ENCODE measurements at regions not wholly inside any gene's neighbourhood (a gene's known extent, or its start where the extent isn't known, plus 50 kb on each side); places are given as distances from the start of the nearest gene placed in this dataset.

DNA sequence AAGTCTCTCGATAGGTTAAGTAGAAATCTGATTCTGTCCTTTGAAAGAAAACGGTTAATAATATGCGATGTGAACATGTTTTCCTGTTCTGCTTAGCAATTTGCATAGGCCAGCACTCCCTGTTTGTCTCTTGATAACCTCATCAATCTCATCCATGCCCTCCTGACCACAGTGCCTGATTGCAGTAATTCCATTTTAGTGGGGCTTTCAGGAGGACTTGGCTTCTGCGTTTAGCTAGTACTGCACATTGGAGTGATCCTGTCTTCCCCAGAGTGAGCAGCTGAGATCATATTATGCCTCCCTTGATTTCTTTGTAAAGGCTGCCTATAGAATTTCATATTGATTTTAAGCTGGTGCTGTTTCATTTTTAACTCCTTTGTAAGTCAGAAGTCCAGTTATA lies 335.9 kb upstream of the ISL1 start:
- no peak overlapping the region for H3K14ac ChIP-seq (ENCODE audit: insufficient read depth, low read length)
- no peak overlapping the region for H2BK120ac ChIP-seq (ENCODE audit: low read depth, low read length, poor library complexity, severe bottlenecking)
- no peak overlapping the region for H3K4ac ChIP-seq (ENCODE audit: low read depth, low read length)
- Mint-ChIP-seq H3K4me3 (no peak overlapping the region), H3K27me3 (ENCODE audit: low read depth) (no peaks in the 10 kb centered on the region; the same call in 1 of the 2 replicates), H3K4me1 (peaks cover 4% of the 10 kb centered on the region in 2 experiments; a peak in 3 of 4 replicates), H3K36me3 (ENCODE audit: insufficient read depth in 1 of 3, low read depth in 3 of 3) (no peaks in the 10 kb centered on the region; a peak in 1 of 7 replicates), H3K9me3 (no peaks in the 10 kb centered on the region), H3K27ac (no peak overlapping the region)
- no peak for DNase-seq
- no peak overlapping the region for H2BK12ac ChIP-seq (ENCODE audit: insufficient read length, low read depth, low read length)
- H3K27ac ChIP-seq (ENCODE audit: insufficient read length, low read depth, low read length): no peak overlapping the region
- H3K79me1 ChIP-seq (ENCODE audit: insufficient read depth, low read depth, low read length, poor library complexity, severe bottlenecking): no peaks in the 10 kb centered on the region
- no peak overlapping the region for H2AK5ac ChIP-seq (ENCODE audit: insufficient read length, low read length)
- no peak overlapping the region for H3K4me2 ChIP-seq (ENCODE audit: insufficient read depth, insufficient read length, low read length)
- no peak overlapping the region for H3K56ac ChIP-seq (ENCODE audit: insufficient read length, low read depth, low read length)
- H4K91ac ChIP-seq (ENCODE audit: insufficient read length, low read depth, low read length): no peak overlapping the region
- no peaks in the 10 kb centered on the region for H3K27me3 ChIP-seq (ENCODE audit: insufficient read depth, low read length)
- no peak overlapping the region for H3K23ac ChIP-seq (ENCODE audit: insufficient read length, low read depth, low read length)
- H3K4me1 ChIP-seq (ENCODE audit: insufficient read depth, low read length): no peaks in the 10 kb centered on the region
- H4K20me1 ChIP-seq (ENCODE audit: control insufficient read depth, insufficient read depth, insufficient read length): no peaks in the 10 kb centered on the region
- no peaks in the 10 kb centered on the region for H3K9me3 ChIP-seq (ENCODE audit: control insufficient read depth, low read depth, low read length)
- H4K8ac ChIP-seq (replicated peaks; ENCODE audit: insufficient read length, low read depth, low read length): no peak overlapping the region
- H3T11ph ChIP-seq (ENCODE audit: low read length): no peak overlapping the region
- no peak overlapping the region for H2BK20ac ChIP-seq (ENCODE audit: low read depth, low read length, poor library complexity, severe bottlenecking)
- no peak overlapping the region for H3K9ac ChIP-seq (ENCODE audit: extremely low read depth, insufficient read length, low read length)
- no peak overlapping the region for H3K18ac ChIP-seq (ENCODE audit: insufficient read length, low read depth, low read length)
- H4K5ac ChIP-seq (ENCODE audit: insufficient read length, low read depth, low read length): no peak overlapping the region
- no peak overlapping the region for H2AFZ ChIP-seq (ENCODE audit: low read length)
- WGBS (ENCODE audit: extremely low coverage, insufficient read length, low lambda C conversion rate): no CpG with 5 or more reads among the region's 4 CpGs
- no peaks in the 10 kb centered on the region for H3K79me2 ChIP-seq (ENCODE audit: insufficient read depth, low read length)
- TF ChIP-seq, protein P1, sequence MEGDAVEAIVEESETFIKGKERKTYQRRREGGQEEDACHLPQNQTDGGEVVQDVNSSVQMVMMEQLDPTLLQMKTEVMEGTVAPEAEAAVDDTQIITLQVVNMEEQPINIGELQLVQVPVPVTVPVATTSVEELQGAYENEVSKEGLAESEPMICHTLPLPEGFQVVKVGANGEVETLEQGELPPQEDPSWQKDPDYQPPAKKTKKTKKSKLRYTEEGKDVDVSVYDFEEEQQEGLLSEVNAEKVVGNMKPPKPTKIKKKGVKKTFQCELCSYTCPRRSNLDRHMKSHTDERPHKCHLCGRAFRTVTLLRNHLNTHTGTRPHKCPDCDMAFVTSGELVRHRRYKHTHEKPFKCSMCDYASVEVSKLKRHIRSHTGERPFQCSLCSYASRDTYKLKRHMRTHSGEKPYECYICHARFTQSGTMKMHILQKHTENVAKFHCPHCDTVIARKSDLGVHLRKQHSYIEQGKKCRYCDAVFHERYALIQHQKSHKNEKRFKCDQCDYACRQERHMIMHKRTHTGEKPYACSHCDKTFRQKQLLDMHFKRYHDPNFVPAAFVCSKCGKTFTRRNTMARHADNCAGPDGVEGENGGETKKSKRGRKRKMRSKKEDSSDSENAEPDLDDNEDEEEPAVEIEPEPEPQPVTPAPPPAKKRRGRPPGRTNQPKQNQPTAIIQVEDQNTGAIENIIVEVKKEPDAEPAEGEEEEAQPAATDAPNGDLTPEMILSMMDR (conservative IDR thresholded peaks at IDR 0.05): no peak
- no peak overlapping the region for H2BK15ac ChIP-seq (ENCODE audit: low read depth, low read length)
- H2BK5ac ChIP-seq (ENCODE audit: insufficient read length, low read length): no peak overlapping the region
- no peaks in the 10 kb centered on the region for H3K23me2 ChIP-seq (ENCODE audit: insufficient read length, low read depth, low read length, poor library complexity, severe bottlenecking)
